ENCODE measurements at regions not wholly inside any gene's neighbourhood (a gene's known extent, or its start where the extent isn't known, plus 50 kb on each side); places are given as distances from the start of the nearest gene placed in this dataset.
A peak's percentile ranks its signal among the peaks of the same experiment; 100 is the strongest.
"Not testable (repeated sequence)": the region's sequence is repeated elsewhere in the genome, so short reads cannot be mapped to it uniquely, and the experiment has no call there.

DNA sequence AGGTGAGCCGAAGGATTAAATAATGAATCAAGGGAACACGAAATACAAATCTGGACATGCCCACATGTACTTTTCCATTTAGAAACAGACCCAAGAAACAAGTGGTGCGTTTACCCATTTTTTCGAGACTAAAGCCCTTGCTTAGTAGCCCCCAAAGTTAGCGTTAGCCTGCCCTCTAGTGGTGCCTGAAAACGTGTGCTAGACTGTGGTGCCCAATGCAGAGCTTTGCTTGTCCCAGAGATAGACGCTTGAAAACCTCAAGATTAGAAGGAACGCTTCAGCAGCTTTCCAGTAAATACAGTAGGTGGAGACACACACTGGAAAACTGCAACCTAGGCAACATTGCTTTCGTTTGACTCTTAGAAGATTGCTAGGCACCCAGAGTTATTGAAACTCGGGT lies 197.0 kb downstream of the TP53TG3F start:
- not testable (repeated sequence) for H3K9me3 Mint-ChIP-seq, H3K36me3 Mint-ChIP-seq, H3K27ac Mint-ChIP-seq, H3K4me3 Mint-ChIP-seq, H3K27me3 Mint-ChIP-seq, DNase-seq, H3K4me1 Mint-ChIP-seq
- peak in 1 of 2 donors; percentile 68 for ATAC-seq (ENCODE audit: low read depth in 2 of 2)

DNA sequence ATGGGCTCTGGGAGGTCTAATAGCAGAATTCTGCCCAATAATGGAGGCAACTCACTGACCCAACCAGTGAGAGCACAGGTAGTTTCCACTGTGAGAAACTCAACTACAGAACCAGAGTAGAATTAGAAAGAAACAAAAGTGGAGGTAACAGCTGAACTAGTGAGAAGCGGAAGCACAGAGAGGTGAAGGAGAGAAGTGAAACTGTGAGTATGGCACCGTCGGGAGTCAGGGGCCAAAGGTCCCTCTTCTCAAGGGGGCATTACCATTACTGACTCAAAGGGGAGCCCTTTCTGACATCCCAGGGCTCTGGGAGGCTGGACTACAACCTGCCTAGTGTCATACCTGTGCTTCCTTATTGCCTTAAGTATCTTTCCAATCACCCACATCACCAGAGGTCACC lies 198.3 kb downstream of the TP53TG3F start:
- not testable (repeated sequence) for DNase-seq, H3K36me3 Mint-ChIP-seq, H3K4me1 Mint-ChIP-seq, H3K9me3 Mint-ChIP-seq, H3K27me3 Mint-ChIP-seq, H3K4me3 Mint-ChIP-seq, H3K27ac Mint-ChIP-seq
- peak in 1 of 2 donors; percentile 64 for ATAC-seq (ENCODE audit: low read depth in 2 of 2)

GRCh38 chr16:33680791-33681190 lies 221.4 kb downstream of the TP53TG3F start:
- not testable (repeated sequence) for H3K9me3 Mint-ChIP-seq; ATAC-seq (ENCODE audit: low read depth in 2 of 2)

GRCh38 chr16:33700320-33700719 lies 240.9 kb downstream of the TP53TG3F start:
- H3K27me3 Mint-ChIP-seq; H3K36me3 Mint-ChIP-seq; DNase-seq; H3K4me3 Mint-ChIP-seq; H3K27ac Mint-ChIP-seq; H3K4me1 Mint-ChIP-seq; ATAC-seq (ENCODE audit: low read depth in 2 of 2); H3K9me3 Mint-ChIP-seq: not testable (repeated sequence)

More at GRCh38 chr16:33680791-33681190, 221.4 kb downstream of the TP53TG3F start:
- H3K27ac Mint-ChIP-seq, H3K4me1 Mint-ChIP-seq, DNase-seq, H3K27me3 Mint-ChIP-seq, H3K36me3 Mint-ChIP-seq, H3K4me3 Mint-ChIP-seq: not testable (repeated sequence)

GRCh38 chr16:33706845-33707590 lies 247.6 kb downstream of the TP53TG3F start:
- not testable (repeated sequence) for ATAC-seq (ENCODE audit: low read depth in 2 of 2); H3K36me3 Mint-ChIP-seq; H3K4me1 Mint-ChIP-seq; H3K27me3 Mint-ChIP-seq; H3K9me3 Mint-ChIP-seq; H3K27ac Mint-ChIP-seq
- H3K4me3 Mint-ChIP-seq, result peak overlapping the region in 2 of 8 donors; percentile 66 to 77
- DNase-seq, result peak; percentile 12

DNA sequence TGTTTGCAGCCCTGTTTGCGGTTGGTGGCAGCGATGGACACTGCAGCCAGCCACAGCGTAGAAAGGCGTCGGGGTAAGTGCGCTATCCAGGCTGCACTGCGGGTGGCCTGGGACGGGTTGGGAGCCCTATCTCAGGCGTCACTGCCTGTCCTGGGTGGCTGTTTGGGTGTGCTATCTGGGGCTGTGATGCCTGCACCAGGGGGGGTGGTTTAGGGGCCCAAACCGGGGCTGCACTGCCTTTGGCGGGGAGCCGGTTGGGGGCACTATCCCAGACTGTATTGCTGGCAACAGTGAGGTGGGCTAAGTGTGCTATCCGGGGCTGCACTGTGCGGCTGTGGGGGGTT lies 248.2 kb downstream of the TP53TG3F start:
- peak overlapping the region in 2 of 8 donors; percentile 66 to 77 for H3K4me3 Mint-ChIP-seq
- H3K27me3 Mint-ChIP-seq; H3K27ac Mint-ChIP-seq; H3K36me3 Mint-ChIP-seq; H3K9me3 Mint-ChIP-seq; H3K4me1 Mint-ChIP-seq; ATAC-seq (ENCODE audit: low read depth in 2 of 2); DNase-seq: not testable (repeated sequence)

GRCh38 chr16:33709856-33710695 lies 250.7 kb downstream of the TP53TG3F start:
- H3K4me3 Mint-ChIP-seq; ATAC-seq (ENCODE audit: low read depth in 2 of 2); DNase-seq; H3K27me3 Mint-ChIP-seq; H3K36me3 Mint-ChIP-seq; H3K9me3 Mint-ChIP-seq; H3K4me1 Mint-ChIP-seq; H3K27ac Mint-ChIP-seq: not testable (repeated sequence)

GRCh38 chr16:33710696-33711087 lies 251.3 kb downstream of the TP53TG3F start:
- not testable (repeated sequence) for H3K4me1 Mint-ChIP-seq; DNase-seq; H3K27me3 Mint-ChIP-seq; H3K4me3 Mint-ChIP-seq; H3K36me3 Mint-ChIP-seq; H3K27ac Mint-ChIP-seq; ATAC-seq (ENCODE audit: low read depth in 2 of 2); H3K9me3 Mint-ChIP-seq

DNA sequence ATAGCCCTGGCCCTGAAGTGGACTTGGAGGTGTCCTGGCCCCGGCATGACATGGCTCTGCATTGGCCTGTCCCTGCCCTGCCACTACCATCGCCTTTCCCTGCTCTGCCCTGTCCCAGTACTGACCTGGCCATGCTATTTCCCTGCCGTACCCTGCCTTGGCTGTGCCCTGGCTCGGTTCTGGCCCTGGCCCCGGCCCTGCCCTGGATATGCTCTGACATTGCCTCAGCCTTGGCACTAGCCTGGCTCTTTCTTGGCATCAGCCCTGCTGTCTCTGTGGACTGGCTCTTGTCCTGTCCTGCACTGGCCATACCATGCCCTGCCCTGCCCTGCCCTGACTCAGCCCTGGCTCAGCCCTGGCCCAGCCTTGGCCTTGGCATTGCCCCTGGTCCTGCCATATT lies 252.2 kb downstream of the TP53TG3F start:
- H3K27me3 Mint-ChIP-seq; H3K9me3 Mint-ChIP-seq; H3K36me3 Mint-ChIP-seq; H3K4me3 Mint-ChIP-seq; DNase-seq; H3K4me1 Mint-ChIP-seq; ATAC-seq (ENCODE audit: low read depth in 2 of 2); H3K27ac Mint-ChIP-seq: not testable (repeated sequence)

- H3K27me3 Mint-ChIP-seq, H3K4me3 Mint-ChIP-seq: not testable (repeated sequence)
- H3K27ac Mint-ChIP-seq, result peak overlapping the region in 1 of 6 donors; percentile 44
Measured at GRCh38 chr16:33712308-33712707, 252.9 kb downstream of the TP53TG3F start.

DNA sequence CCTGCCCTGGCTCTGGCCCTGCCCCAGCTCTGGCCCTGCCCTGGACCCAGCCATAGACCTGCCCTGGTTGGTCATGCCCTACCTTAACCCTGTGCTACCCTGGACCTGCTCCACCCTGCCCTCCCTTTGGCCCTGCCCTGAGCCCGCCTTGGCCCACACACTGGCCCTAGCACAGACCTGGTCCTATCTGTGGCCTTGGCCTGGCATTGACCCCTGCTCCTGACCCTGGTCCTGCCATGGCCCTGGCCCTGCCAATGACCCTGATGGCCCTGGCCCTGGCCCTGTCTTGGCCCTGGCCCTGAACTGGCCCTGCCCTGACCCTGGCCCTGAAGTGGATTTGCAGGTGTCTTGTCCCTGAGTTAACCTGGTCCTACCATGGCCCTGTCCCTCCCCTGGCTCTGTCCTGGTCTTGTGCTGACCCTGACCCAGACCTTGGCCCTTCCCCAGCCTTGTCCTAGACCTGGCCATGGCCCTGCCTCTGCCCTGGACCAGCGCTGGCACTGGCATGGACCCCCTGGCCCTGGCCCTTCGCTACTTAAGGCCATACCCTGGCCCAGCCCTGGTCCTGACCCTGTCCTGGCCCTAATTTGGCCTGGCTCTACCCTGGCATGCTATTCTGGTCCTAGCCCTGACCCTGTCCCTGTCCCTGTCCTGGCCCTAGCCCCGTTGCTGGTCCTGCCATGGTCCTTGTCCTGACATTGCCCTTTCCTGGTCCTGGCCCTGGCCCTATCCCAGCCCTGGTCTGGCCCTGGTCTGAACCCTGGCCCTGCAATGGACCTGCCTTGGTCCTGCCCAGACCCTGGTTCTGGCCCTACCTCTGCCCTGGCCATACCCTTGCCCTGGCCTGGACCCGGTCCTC lies 253.7 kb downstream of the TP53TG3F start:
- H3K27ac Mint-ChIP-seq; H3K4me1 Mint-ChIP-seq; H3K27me3 Mint-ChIP-seq; H3K4me3 Mint-ChIP-seq; DNase-seq; H3K36me3 Mint-ChIP-seq; H3K9me3 Mint-ChIP-seq; ATAC-seq (ENCODE audit: low read depth in 2 of 2): not testable (repeated sequence)

More at GRCh38 chr16:33712308-33712707, 252.9 kb downstream of the TP53TG3F start:
- H3K36me3 Mint-ChIP-seq; ATAC-seq (ENCODE audit: low read depth in 2 of 2); H3K9me3 Mint-ChIP-seq; H3K4me1 Mint-ChIP-seq; DNase-seq: not testable (repeated sequence)

DNA sequence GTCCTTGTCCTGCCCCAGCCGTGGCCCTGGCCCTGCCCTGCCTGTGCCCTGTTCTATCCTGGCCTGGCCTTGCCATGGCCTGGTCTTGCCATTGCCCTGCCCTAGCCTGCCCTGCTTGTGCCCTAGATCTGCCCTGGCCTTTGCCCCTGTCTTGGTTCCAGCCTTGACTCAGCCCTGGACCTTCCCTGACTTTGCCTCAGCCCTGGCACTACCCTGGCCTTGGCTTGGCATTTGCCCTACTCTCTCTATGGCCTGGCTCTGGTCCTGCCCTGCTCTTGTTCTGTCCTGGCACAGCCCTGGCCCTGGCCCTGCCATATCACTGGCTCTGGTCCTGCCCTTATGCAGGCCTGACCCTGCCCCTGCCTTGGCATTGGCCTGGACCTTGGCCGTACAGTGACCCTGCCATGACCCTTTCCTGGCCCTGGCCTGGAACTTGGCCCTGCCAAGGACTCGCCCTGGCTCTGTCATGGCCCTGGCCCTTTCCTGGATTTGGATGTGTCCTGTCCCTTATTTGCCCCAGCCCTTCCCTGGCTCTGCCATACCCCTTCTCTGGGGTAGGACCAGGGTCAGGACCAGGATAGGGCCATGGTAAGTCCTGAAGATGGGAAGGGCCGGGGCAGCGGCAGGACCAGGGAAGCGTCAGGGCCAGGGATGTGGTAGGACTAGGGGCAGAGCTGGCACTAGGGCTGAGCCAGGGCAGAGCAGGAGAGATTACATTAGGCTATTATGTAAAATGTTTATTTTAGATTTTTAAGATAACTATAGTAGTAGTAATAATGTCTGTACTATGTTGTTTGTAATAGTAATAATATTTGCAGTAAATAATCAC lies 254.5 kb downstream of the TP53TG3F start:
- H3K27me3 Mint-ChIP-seq; DNase-seq; H3K9me3 Mint-ChIP-seq; ATAC-seq (ENCODE audit: low read depth in 2 of 2); H3K36me3 Mint-ChIP-seq; H3K4me1 Mint-ChIP-seq; H3K4me3 Mint-ChIP-seq; H3K27ac Mint-ChIP-seq: not testable (repeated sequence)

DNA sequence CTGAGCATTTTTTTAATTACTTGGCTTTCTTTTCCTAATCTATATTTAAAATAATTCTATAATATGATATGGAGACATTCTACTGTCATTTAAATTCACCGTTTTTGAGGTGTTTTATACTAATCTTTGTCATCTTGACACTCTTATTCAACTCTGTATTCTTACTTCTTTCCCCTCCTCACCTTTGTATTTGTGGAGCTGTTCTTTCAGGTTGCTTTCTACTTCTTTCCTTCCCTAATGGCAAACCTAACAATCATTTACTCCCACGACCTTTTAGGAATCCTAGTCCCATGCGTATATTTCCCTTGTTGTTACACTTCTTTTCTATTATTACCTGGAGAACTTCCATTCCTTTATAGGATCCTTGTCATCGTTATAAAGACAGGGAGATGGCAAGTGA lies 271.8 kb downstream of the TP53TG3F start:
- H3K9me3 Mint-ChIP-seq; ATAC-seq (ENCODE audit: low read depth in 2 of 2); DNase-seq; H3K27ac Mint-ChIP-seq; H3K4me1 Mint-ChIP-seq; H3K27me3 Mint-ChIP-seq; H3K36me3 Mint-ChIP-seq; H3K4me3 Mint-ChIP-seq: not testable (repeated sequence)
